Esophagus muscularis mucosa (tissue), 3 donors: ENCODE measurements at regions not wholly inside any gene's neighbourhood (a gene's known extent, or its start where the extent isn't known, plus 50 kb on each side); places are given as distances from the start of the nearest gene placed in this dataset.

Experiments used
- POLR2A ChIP-seq: fragments of 450-650 bp; IDR thresholded peaks from one replicate; pipeline ENCODE4 v1.6.1; 2017; ENCODE audit warnings: antibody characterized with exemption, moderate library complexity, mild to moderate bottlenecking, low read depth
- POLR2AphosphoS5 ChIP-seq, 2 donors: sonication (generic); formaldehyde crosslinking; IDR thresholded peaks; one replicate each; pipeline ENCODE4 v1.6.1; 2017; ENCODE audit warnings: antibody characterized with exemption in 2 of 2
- TF ChIP-seq, protein P1 (sequence below), 3 experiments: fragments of 200-600 bp in 2 of 3; fragments of 450-650 bp in 1 of 3; sonication (generic) in 2 of 3; IDR thresholded peaks; one replicate each; pipeline ENCODE4 v1.5.1; 2017 to 2019; ENCODE audit warnings: antibody characterized with exemption in 3 of 3, mild to moderate bottlenecking in 2 of 3, moderate library complexity in 1 of 3

GRCh38 chr7:155871211-155871610, 58.9 kb upstream of the SHH start:
- TF ChIP-seq POLR2AphosphoS5 (IDR thresholded peaks at IDR 0.05) (no peak), POLR2A (no peak)
- TF ChIP-seq, protein P1, sequence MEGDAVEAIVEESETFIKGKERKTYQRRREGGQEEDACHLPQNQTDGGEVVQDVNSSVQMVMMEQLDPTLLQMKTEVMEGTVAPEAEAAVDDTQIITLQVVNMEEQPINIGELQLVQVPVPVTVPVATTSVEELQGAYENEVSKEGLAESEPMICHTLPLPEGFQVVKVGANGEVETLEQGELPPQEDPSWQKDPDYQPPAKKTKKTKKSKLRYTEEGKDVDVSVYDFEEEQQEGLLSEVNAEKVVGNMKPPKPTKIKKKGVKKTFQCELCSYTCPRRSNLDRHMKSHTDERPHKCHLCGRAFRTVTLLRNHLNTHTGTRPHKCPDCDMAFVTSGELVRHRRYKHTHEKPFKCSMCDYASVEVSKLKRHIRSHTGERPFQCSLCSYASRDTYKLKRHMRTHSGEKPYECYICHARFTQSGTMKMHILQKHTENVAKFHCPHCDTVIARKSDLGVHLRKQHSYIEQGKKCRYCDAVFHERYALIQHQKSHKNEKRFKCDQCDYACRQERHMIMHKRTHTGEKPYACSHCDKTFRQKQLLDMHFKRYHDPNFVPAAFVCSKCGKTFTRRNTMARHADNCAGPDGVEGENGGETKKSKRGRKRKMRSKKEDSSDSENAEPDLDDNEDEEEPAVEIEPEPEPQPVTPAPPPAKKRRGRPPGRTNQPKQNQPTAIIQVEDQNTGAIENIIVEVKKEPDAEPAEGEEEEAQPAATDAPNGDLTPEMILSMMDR (IDR thresholded peaks at IDR 0.05) = no peak
